Mesenchymal stem cell (in vitro differentiated cells and primary cell): ENCODE measurements at regions not wholly inside any gene's neighbourhood (a gene's known extent, or its start where the extent isn't known, plus 50 kb on each side); places are given as distances from the start of the nearest gene placed in this dataset.
A peak's percentile ranks its signal among the peaks of the same experiment; 100 is the strongest.

Experiments
- DNase-seq: peaks from one replicate; pipeline ENCODE4 v3.0.0-alpha.2; 2013
- H2AFZ ChIP-seq: one replicate; pipeline ENCODE4 v1.6.1; 2013; ENCODE audit warnings: low read depth, mild to moderate bottlenecking, control low read depth, inconsistent platforms, low read length, moderate library complexity
- H2AK5ac ChIP-seq: 2 replicates; pipeline ENCODE4 v1.6.1; 2013; ENCODE audit warnings: low read length, moderate library complexity, mild to moderate bottlenecking, inconsistent platforms; ENCODE audit not compliant: severe bottlenecking
- H2BK120ac ChIP-seq: one replicate; pipeline ENCODE4 v1.6.1; 2013; ENCODE audit warnings: low read depth, mild to moderate bottlenecking, inconsistent platforms, low read length, moderate library complexity
- H2BK12ac ChIP-seq, 2 experiments: one replicate each; pipeline ENCODE4 v1.6.1; 2013; ENCODE audit warnings: inconsistent platforms in 2 of 2, low read length in 2 of 2, mild to moderate bottlenecking in 2 of 2, moderate library complexity in 2 of 2, control low read depth in 1 of 2
- H2BK15ac ChIP-seq: one replicate; pipeline ENCODE4 v1.6.1; 2013; ENCODE audit warnings: mild to moderate bottlenecking, low read depth, inconsistent platforms; ENCODE audit not compliant: poor library complexity, severe bottlenecking
- H2BK5ac ChIP-seq: 2 replicates; pipeline ENCODE4 v1.6.1; 2013; ENCODE audit warnings: low read depth, mild to moderate bottlenecking, low read length, control low read depth, inconsistent platforms; ENCODE audit not compliant: poor library complexity, severe bottlenecking
- H3K14ac ChIP-seq, 2 experiments: one replicate each; pipeline ENCODE4 v1.6.1; 2013; ENCODE audit warnings: inconsistent platforms in 2 of 2, low read length in 2 of 2, control low read depth in 1 of 2, mild to moderate bottlenecking in 1 of 2, moderate library complexity in 1 of 2
- H3K18ac ChIP-seq, 2 experiments: one replicate each; pipeline ENCODE4 v1.6.1; 2013; ENCODE audit warnings: inconsistent platforms in 2 of 2, low read length in 2 of 2, control low read depth in 1 of 2, low read depth in 1 of 2, mild to moderate bottlenecking in 1 of 2
- H3K23ac ChIP-seq, 2 experiments: one replicate each; pipeline ENCODE4 v1.6.1; 2013; ENCODE audit warnings: inconsistent platforms in 2 of 2, low read length in 2 of 2, mild to moderate bottlenecking in 2 of 2, moderate library complexity in 2 of 2, control low read depth in 1 of 2
- H3K27ac ChIP-seq: 2 replicates; pipeline ENCODE4 v1.5.1; 2013; ENCODE audit warnings: mild to moderate bottlenecking, moderate library complexity, low read length, control low read depth, inconsistent platforms; ENCODE audit not compliant: poor library complexity, severe bottlenecking
- H3K27me3 ChIP-seq, 2 experiments: 2 replicates each; pipeline versions ENCODE4 v1.6.1 to v1.7.0; 2013; ENCODE audit warnings: low read length in 2 of 2, mild to moderate bottlenecking in 2 of 2, moderate library complexity in 2 of 2, control low read depth in 1 of 2, inconsistent platforms in 1 of 2; ENCODE audit not compliant: control insufficient read depth in 1 of 2, insufficient read depth in 1 of 2
- H3K36me3 ChIP-seq, 2 experiments: 2 replicates each; pipeline versions ENCODE4 v1.6.1 to v1.7.0; 2013; ENCODE audit warnings: low read length in 2 of 2, control low read depth in 1 of 2, inconsistent platforms in 1 of 2, low read depth in 1 of 2, mild to moderate bottlenecking in 1 of 2; ENCODE audit not compliant: insufficient read depth in 2 of 2, control insufficient read depth in 1 of 2
- H3K4ac ChIP-seq, 2 experiments: one replicate each; pipeline ENCODE4 v1.6.1; 2013; ENCODE audit warnings: inconsistent platforms in 2 of 2, low read length in 2 of 2, mild to moderate bottlenecking in 2 of 2, moderate library complexity in 2 of 2, control low read depth in 1 of 2, low read depth in 1 of 2
- H3K4me1 ChIP-seq: 2 replicates; pipeline ENCODE4 v1.6.1; 2013; ENCODE audit warnings: low read depth, low read length, control low read depth; ENCODE audit not compliant: control insufficient read depth, insufficient read depth
- H3K4me2 ChIP-seq: 2 replicates; pipeline ENCODE4 v1.6.1; 2013; ENCODE audit warnings: low read length, mild to moderate bottlenecking, inconsistent platforms; ENCODE audit not compliant: poor library complexity, severe bottlenecking
- H3K4me3 ChIP-seq, 2 experiments: 2 replicates each; pipeline versions ENCODE4 v1.5.1 to v1.7.0; 2013; ENCODE audit warnings: low read length in 2 of 2, mild to moderate bottlenecking in 2 of 2, control low read depth in 1 of 2, low read depth in 1 of 2; ENCODE audit not compliant: insufficient read depth in 1 of 2
- H3K79me1 ChIP-seq: replicated peaks from 2 replicates; pipeline ENCODE4 v1.6.1; 2013; ENCODE audit warnings: mild to moderate bottlenecking, control low read depth, low read length, inconsistent platforms; ENCODE audit not compliant: poor library complexity, severe bottlenecking
- H3K9ac ChIP-seq: 2 replicates; pipeline ENCODE4 v1.7.0; 2013; ENCODE audit warnings: mild to moderate bottlenecking, low read length, moderate library complexity
- H3K9me3 ChIP-seq: 2 replicates; pipeline ENCODE4 v1.7.0; 2013; ENCODE audit warnings: mild to moderate bottlenecking, low read length; ENCODE audit not compliant: control insufficient read depth
- H4K8ac ChIP-seq: one replicate; pipeline ENCODE4 v1.6.1; 2013; ENCODE audit warnings: inconsistent platforms, mild to moderate bottlenecking, low read length, moderate library complexity
- H4K91ac ChIP-seq: one replicate; pipeline ENCODE4 v1.6.1; 2013; ENCODE audit warnings: mild to moderate bottlenecking, low read length, inconsistent platforms
- WGBS: methylation state at CpG from one replicate; pipeline ENCODE4 v1.1.7; 2013; ENCODE audit warnings: mixed read lengths; 5-methylcytosine and 5-hydroxymethylcytosine counted together

GRCh38 chrX:34790026-34790425 is 132.9 kb upstream of the TMEM47 start:
- Histone ChIP-seq H3K27ac (no peak overlapping the region), H3K23ac (no peak overlapping the region), H2BK15ac (no peak overlapping the region), H3K18ac (no peak overlapping the region), H3K36me3 (no peaks in the 10 kb centered on the region), H2BK5ac (no peak overlapping the region), H3K4ac (no peak overlapping the region), H2AK5ac (no peak overlapping the region), H3K4me2 (no peak overlapping the region), H3K9me3 (peaks cover 13% of the 10 kb centered on the region), H2BK120ac (no peak overlapping the region), H4K91ac (no peak overlapping the region), H3K14ac (no peak overlapping the region), H3K9ac (no peak overlapping the region), H3K4me1 (no peaks in the 10 kb centered on the region), H2BK12ac (no peak overlapping the region), H3K79me1 (no peaks in the 10 kb centered on the region), H4K8ac (no peak overlapping the region), H2AFZ (no peak overlapping the region), H3K4me3 (no peak overlapping the region), H3K27me3 (no peaks in the 10 kb centered on the region)
- 100% methylated on average over 1 of the region's 1 CpG for WGBS
- no peak for DNase-seq

- Histone ChIP-seq H3K9me3 (peaks cover 6% of the 10 kb centered on the region), H3K14ac (no peak overlapping the region), H2AK5ac (no peak overlapping the region), H2BK15ac (no peak overlapping the region), H4K91ac (no peak overlapping the region), H3K4ac (no peak overlapping the region), H3K9ac (no peak overlapping the region), H2BK120ac (no peak overlapping the region), H3K79me1 (no peaks in the 10 kb centered on the region), H3K23ac (no peak overlapping the region), H3K4me2 (no peak overlapping the region), H3K27ac (no peak overlapping the region), H4K8ac (no peak overlapping the region), H3K4me1 (no peaks in the 10 kb centered on the region), H2BK12ac (no peak overlapping the region), H3K27me3 (no peaks in the 10 kb centered on the region), H3K4me3 (no peak overlapping the region), H2BK5ac (no peak overlapping the region), H3K18ac (no peak overlapping the region), H3K36me3 (no peaks in the 10 kb centered on the region), H2AFZ (no peak overlapping the region)
- WGBS = 82% methylated on average over 2 of the region's 3 CpGs
- no peak for DNase-seq
Measured at GRCh38 chrX:34805951-34806350, 136.6 kb upstream of the FAM47B start.

- no peak overlapping the region for H2BK120ac ChIP-seq
- WGBS = 90% methylated on average over 3 of the region's 5 CpGs
- no peak overlapping the region for H2AFZ ChIP-seq
- no peak overlapping the region for H3K18ac ChIP-seq
- no peak overlapping the region for H2AK5ac ChIP-seq
- H4K8ac ChIP-seq = no peak overlapping the region
- H3K4me1 ChIP-seq = no peaks in the 10 kb centered on the region
- no peak overlapping the region for H3K4me2 ChIP-seq
- no peak overlapping the region for H3K27ac ChIP-seq
- H3K9me3 ChIP-seq = no peaks in the 10 kb centered on the region
- no peaks in the 10 kb centered on the region for H3K27me3 ChIP-seq
- H2BK12ac ChIP-seq = no peak overlapping the region
- no peak overlapping the region for H3K23ac ChIP-seq
- no peak for DNase-seq
- H3K79me1 ChIP-seq = no peaks in the 10 kb centered on the region
- H3K4ac ChIP-seq = no peak overlapping the region
- H3K4me3 ChIP-seq = no peak overlapping the region
- H2BK15ac ChIP-seq = no peak overlapping the region
- H2BK5ac ChIP-seq = no peak overlapping the region
- no peak overlapping the region for H4K91ac ChIP-seq
- no peak overlapping the region for H3K9ac ChIP-seq
- H3K36me3 ChIP-seq = no peaks in the 10 kb centered on the region
- no peak overlapping the region for H3K14ac ChIP-seq
Measured at GRCh38 chrX:34809096-34809495, 133.5 kb upstream of the FAM47B start.

GRCh38 chrX:34810364-34810763 is 132.2 kb upstream of the FAM47B start:
- Histone ChIP-seq H2BK120ac (no peak overlapping the region), H3K14ac (no peak overlapping the region), H3K4me1 (no peaks in the 10 kb centered on the region), H4K8ac (no peak overlapping the region), H3K27me3 (no peaks in the 10 kb centered on the region), H2AFZ (no peak overlapping the region), H3K9ac (no peak overlapping the region), H3K18ac (no peak overlapping the region), H2BK5ac (no peak overlapping the region), H3K27ac (no peak overlapping the region), H3K79me1 (no peaks in the 10 kb centered on the region), H3K4ac (no peak overlapping the region), H3K23ac (no peak overlapping the region), H3K36me3 (no peaks in the 10 kb centered on the region), H3K4me2 (no peak overlapping the region), H2BK12ac (no peak overlapping the region), H3K4me3 (peak overlapping the region in 1 of 2 experiments; percentile 44), H4K91ac (no peak overlapping the region), H3K9me3 (no peaks in the 10 kb centered on the region), H2AK5ac (no peak overlapping the region), H2BK15ac (no peak overlapping the region)
- DNase-seq = peak; percentile 9
- WGBS = no CpG with 5 or more reads among the region's 2 CpGs
